ENCODE measurements at regions not wholly inside any gene's neighbourhood (a gene's known extent, or its start where the extent isn't known, plus 50 kb on each side); places are given as distances from the start of the nearest gene placed in this dataset.

DNA sequence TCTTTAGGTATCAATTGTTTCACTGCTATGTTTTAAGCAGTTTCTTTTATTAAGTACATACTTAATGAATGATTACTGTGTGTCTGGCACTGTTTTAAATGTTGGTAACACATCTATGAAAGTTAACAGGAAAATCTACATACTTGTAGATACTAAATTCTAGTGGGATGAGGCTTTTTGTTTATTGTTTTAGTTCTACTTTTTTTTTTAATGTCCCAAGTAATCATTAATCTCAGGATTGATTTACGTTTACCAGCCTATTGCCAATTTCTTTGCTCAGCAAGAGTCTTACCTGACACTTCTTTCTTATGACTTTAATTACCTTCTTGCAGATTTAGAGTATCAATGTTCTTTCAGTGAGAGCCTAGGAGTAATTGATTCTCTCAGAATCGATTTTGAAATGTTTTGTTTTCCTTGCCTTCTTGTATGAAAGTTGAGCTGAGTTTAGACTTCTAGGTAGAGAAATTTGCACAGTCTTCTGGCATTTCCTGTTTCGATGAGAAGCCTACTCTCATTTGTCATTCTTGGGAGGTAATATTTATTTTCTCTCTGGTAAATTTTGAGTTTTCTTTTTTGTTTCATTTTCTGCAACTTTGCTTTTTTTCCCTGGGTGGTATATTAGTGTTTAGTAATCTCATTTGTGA lies 235.2 kb upstream of the ANKRD50 start:
- TF ChIP-seq, protein P1, sequence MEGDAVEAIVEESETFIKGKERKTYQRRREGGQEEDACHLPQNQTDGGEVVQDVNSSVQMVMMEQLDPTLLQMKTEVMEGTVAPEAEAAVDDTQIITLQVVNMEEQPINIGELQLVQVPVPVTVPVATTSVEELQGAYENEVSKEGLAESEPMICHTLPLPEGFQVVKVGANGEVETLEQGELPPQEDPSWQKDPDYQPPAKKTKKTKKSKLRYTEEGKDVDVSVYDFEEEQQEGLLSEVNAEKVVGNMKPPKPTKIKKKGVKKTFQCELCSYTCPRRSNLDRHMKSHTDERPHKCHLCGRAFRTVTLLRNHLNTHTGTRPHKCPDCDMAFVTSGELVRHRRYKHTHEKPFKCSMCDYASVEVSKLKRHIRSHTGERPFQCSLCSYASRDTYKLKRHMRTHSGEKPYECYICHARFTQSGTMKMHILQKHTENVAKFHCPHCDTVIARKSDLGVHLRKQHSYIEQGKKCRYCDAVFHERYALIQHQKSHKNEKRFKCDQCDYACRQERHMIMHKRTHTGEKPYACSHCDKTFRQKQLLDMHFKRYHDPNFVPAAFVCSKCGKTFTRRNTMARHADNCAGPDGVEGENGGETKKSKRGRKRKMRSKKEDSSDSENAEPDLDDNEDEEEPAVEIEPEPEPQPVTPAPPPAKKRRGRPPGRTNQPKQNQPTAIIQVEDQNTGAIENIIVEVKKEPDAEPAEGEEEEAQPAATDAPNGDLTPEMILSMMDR (conservative IDR thresholded peaks at IDR 0.05 in 1 of 2, IDR thresholded peaks at IDR 0.05 in 1 of 2; ENCODE audit: low read depth in 1 of 2, low read length in 2 of 2) = no peak
- TF ChIP-seq EZH2 (IDR thresholded peaks at IDR 0.05; ENCODE audit: low read length, missing control alignments) = no peak

Data from fibroblast of lung (primary cell).